Motor neuron (in vitro differentiated cells): ENCODE measurements at regions not wholly inside any gene's neighbourhood (a gene's known extent, or its start where the extent isn't known, plus 50 kb on each side); places are given as distances from the start of the nearest gene placed in this dataset.
"Not testable (repeated sequence)": the region's sequence is repeated elsewhere in the genome, so short reads cannot be mapped to it uniquely, and the experiment has no call there.

Experiments used
- ATAC-seq, 8 experiments: fragments of 200-7000 bp; cut with Tn5 transposase; replicated peaks in 6 of 8; 2 replicates each; pipeline ENCODE4 v1.8.0; 2021; ENCODE audit warnings: mild to moderate bottlenecking in 8 of 8, moderate library complexity in 8 of 8
- H3K27ac ChIP-seq, 2 donors: fragments of 250-450 bp; sonication (Bioruptor Pico); 2 replicates each; pipeline ENCODE4 v1.9.0; 2021; ENCODE audit warnings: antibody characterized with exemption in 2 of 2, mild to moderate bottlenecking in 2 of 2, moderate library complexity in 1 of 2
- H3K4me1 ChIP-seq, 2 donors: fragments of 250-450 bp; sonication (Bioruptor Pico); replicated peaks in 1 of 2; 2 replicates each; pipeline ENCODE4 v1.6.1; 2021; ENCODE audit warnings: antibody characterized with exemption in 2 of 2, mild to moderate bottlenecking in 2 of 2, moderate library complexity in 1 of 2
- H3K4me3 ChIP-seq, 5 donors: fragments of 250-450 bp; sonication (Bioruptor Pico); 2 replicates each; pipeline ENCODE4 v1.9.0; 2021; ENCODE audit warnings: antibody characterized with exemption in 5 of 5, mild to moderate bottlenecking in 5 of 5, moderate library complexity in 4 of 5
- WGBS, 10 experiments: fragments of 450-650 bp; shearing (Covaris generic); methylation state at CpG; one replicate each; pipeline ENCODE4 v1.0.0; 2022; 5-methylcytosine and 5-hydroxymethylcytosine counted together
- in situ Hi-C, 9 experiments: fragments of 400-800 bp; cut with MboI; loops; one replicate each; pipeline ENCODE4 v1.15.0; 2021; ENCODE audit warnings: low sequenced_read_pairs in 9 of 9, low pct_unique_long_range_greater_than_20kb in 2 of 9; ENCODE audit not compliant: unreplicated experiment in 9 of 9

DNA sequence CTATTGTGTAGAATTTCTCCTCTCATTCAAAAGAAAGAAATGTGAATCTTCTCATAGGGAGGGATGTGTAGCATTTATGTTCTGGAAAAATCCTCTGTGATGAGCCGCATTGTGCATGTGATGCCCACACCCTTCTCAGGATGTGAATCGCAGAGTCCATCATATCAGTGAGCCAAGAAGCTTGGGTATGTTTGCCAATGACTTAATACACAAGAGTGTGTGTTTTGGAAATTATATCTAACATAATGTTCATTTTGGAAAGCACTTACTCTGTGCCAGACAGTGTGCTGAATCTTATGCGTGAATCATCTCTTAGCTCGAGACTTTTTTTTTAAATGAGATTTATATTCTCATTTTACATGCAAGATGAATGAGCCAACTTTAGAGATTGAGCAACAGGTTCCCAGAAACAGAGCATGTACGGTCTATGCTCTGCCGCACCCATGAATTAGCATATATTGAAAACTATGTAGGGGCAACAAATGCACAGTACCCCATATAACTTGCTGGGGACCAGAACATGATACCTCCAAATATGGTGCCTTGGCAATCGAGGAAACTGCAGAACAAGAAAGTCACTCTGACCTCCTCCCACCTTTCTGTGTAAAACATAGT, 418.4 kb upstream of the SPATA31A3 start:
- H3K4me1 ChIP-seq, H3K27ac ChIP-seq, in situ Hi-C loops, H3K4me3 ChIP-seq: not testable (repeated sequence)
- WGBS, 10 experiments: no CpG with 5 or more reads among the region's 7 CpGs
- ATAC-seq: peak in 3 of 8 experiments; percentile 51 to 90 (median 70)

DNA sequence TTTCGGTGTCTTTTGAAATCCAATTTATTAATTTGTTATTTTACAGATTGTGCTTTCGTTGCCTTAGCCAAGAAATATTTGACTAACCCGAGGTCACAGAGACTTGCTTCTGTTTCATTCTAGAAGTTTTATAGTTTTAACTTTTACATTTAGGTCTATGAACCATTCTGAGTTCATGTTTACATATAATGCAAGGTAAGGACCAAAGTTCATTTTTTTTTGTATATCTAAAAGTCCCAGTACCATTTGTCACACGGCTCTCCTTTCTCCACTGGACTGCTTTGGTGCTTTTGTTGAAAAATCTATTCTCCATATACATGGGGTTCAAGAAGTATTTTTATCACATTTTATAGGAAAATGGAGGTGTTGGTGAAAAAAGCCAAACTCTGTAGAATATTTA, 411.4 kb upstream of the SPATA31A3 start:
- H3K27ac ChIP-seq, in situ Hi-C loops, H3K4me3 ChIP-seq, H3K4me1 ChIP-seq, ATAC-seq: not testable (repeated sequence)
- WGBS, 10 experiments: no CpG with 5 or more reads among the region's 4 CpGs

DNA sequence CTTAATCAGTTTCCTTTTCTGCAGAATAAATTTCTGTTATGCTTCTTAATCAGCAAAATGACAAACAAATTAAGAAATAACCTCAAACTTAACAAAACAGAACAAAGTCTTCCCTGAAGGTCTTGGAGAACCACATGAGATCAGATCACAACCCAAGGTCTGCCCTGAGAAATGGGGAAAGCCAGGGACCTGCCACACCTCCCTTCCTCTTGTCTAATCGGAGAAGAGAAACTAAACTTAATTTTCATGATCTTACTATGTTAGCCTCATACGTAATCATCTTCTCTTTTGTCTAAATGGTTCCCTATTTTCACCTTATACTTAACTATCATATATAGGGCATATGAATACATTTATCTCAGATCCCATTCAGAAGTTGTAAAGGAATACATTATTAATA, 405.4 kb upstream of the SPATA31A3 start:
- in situ Hi-C loops, H3K27ac ChIP-seq, H3K4me3 ChIP-seq, ATAC-seq, H3K4me1 ChIP-seq: not testable (repeated sequence)
- no CpG with 5 or more reads among the region's 2 CpGs for WGBS, 10 experiments

GRCh38 chr9:67394782-67395181, 402.4 kb upstream of the SPATA31A3 start:
- WGBS, 10 experiments: no CpG with 5 or more reads among the region's 5 CpGs
- H3K4me3 ChIP-seq, in situ Hi-C loops, ATAC-seq, H3K27ac ChIP-seq, H3K4me1 ChIP-seq: not testable (repeated sequence)

DNA sequence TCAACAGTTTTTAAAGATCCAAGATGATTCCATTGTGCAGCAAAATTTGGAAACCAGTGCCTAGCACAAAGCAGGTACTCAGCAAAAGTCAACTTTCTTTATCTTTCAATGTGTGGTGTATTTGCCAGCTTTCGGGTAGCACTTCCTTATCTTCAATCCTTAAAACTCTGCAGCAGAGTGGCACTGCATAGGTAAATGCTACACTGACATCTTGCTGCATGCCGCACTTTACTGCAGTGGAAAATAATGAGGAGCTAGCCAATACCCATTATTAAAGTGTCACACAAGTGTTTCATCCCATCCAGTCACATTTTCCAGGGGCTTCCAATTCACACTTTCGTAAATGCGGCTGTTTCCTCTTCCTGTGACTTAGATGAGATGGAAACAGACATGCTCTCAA, 401.7 kb upstream of the SPATA31A3 start:
- H3K27ac ChIP-seq, H3K4me3 ChIP-seq, H3K4me1 ChIP-seq, ATAC-seq, in situ Hi-C loops: not testable (repeated sequence)
- WGBS, 10 experiments: no CpG with 5 or more reads among the region's 4 CpGs

GRCh38 chr9:67369664-67370063, 377.3 kb upstream of the SPATA31A3 start:
- H3K4me3 ChIP-seq, in situ Hi-C loops, ATAC-seq, H3K4me1 ChIP-seq, H3K27ac ChIP-seq: not testable (repeated sequence)
- no CpG with 5 or more reads among the region's 2 CpGs for WGBS, 10 experiments

DNA sequence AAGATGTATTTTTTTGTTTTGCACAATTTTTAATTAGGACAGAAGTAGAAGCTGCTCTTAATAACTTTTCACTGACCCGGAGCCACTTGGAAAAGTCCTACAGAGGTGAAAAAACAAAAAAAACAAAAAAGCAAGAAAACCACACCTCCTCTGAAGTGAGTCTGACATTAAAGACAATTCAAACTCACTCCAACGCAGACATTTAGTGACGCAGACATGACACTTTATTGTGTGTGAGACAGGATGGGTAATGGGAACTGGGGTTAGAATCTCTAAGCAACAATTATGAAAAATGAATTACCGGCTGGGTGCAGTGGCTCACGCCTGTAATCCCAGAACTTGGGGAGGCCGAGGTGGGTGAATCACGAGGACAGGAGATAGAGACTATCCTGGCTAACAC, 370.0 kb upstream of the SPATA31A3 start:
- no CpG with 5 or more reads among the region's 7 CpGs for WGBS, 10 experiments
- in situ Hi-C loops, H3K27ac ChIP-seq, ATAC-seq, H3K4me1 ChIP-seq, H3K4me3 ChIP-seq: not testable (repeated sequence)

- in situ Hi-C loops, H3K4me1 ChIP-seq, ATAC-seq, H3K27ac ChIP-seq, H3K4me3 ChIP-seq: not testable (repeated sequence)
- no CpG with 5 or more reads among the region's 4 CpGs for WGBS, 10 experiments
These were observed 361.6 kb upstream of the SPATA31A3 start for GRCh38 chr9:67353961-67354360.

- WGBS, 10 experiments: no CpG with 5 or more reads among the region's 2 CpGs
- H3K27ac ChIP-seq, ATAC-seq, H3K4me3 ChIP-seq, H3K4me1 ChIP-seq, in situ Hi-C loops: not testable (repeated sequence)
These were observed 357.0 kb upstream of the SPATA31A3 start for GRCh38 chr9:67349424-67349759.

DNA sequence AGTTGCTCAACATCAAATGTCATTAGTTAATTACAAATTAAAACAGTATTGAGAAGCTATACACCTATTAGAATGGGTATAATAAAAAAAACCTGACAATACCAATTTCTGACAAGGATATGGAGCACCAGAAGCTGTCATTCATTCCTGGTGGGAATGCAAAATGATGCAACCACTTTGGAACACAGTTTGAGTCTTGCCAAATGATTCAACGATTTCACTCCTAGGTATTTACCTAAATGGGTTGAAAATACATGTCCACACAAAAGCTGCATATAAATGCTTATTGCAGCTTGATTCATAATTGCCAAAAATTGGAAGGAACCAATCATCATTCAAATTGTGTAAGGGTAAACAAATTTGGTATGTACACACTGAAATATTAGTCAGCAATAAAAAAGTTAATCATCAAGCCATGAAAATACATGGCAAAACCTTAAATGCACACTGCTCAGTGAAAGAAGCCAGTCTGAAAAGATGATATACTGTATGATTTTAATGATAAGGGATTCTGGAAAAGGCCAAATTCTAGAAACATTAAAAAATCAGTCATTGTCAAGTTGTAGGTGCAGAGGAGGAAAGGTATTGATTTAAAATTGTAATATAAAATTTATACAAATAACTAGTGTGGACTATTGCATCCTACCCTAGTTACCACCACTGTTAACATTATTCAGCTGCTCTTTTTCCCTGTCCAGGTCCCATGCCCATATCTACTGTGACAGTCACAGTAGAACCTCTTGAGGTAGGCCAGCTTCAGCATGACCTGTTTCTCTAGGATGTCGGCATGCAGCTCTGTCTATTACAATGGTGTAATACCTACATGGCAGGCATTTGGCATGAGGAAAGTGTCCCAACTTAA, 356.4 kb upstream of the SPATA31A3 start:
- H3K27ac ChIP-seq, H3K4me1 ChIP-seq, in situ Hi-C loops, ATAC-seq, H3K4me3 ChIP-seq: not testable (repeated sequence)
- no CpG with 5 or more reads among the region's 2 CpGs for WGBS, 10 experiments

GRCh38 chr9:67348094-67348493, 355.7 kb upstream of the SPATA31A3 start:
- H3K4me3 ChIP-seq, H3K4me1 ChIP-seq, H3K27ac ChIP-seq, ATAC-seq, in situ Hi-C loops: not testable (repeated sequence)
- no CpG with 5 or more reads among the region's 4 CpGs for WGBS, 10 experiments

GRCh38 chr9:67339216-67339615, 346.9 kb upstream of the SPATA31A3 start:
- H3K4me1 ChIP-seq, H3K27ac ChIP-seq, H3K4me3 ChIP-seq, in situ Hi-C loops, ATAC-seq: not testable (repeated sequence)
- no CpG with 5 or more reads among the region's 7 CpGs for WGBS, 10 experiments

DNA sequence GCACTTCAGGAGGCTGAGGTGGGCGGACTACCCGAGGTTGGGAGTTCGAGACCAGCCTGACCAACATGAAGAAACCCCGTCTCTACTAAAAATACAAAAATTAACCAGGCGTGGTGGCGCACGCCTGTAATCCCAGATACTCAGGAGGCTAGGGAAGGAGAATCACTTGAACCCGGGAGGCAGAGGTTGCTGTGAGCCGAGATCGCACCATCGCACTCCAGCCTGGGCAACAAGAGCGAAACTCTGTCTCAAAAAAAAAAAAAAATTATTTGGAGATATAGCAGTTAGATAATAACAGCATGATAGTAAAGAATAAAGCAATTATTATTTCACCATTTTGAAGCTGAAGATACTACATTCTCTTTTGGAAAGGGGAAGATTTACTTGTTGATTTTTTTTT, 345.9 kb upstream of the SPATA31A3 start:
- H3K27ac ChIP-seq, H3K4me1 ChIP-seq, in situ Hi-C loops, ATAC-seq, H3K4me3 ChIP-seq: not testable (repeated sequence)
- no CpG with 5 or more reads among the region's 12 CpGs for WGBS, 10 experiments
